ENCODE measurements at regions not wholly inside any gene's neighbourhood (a gene's known extent, or its start where the extent isn't known, plus 50 kb on each side); places are given as distances from the start of the nearest gene placed in this dataset.

GRCh38 chr5:39891376-39891775 lies 466.6 kb upstream of the DAB2 start:
- H3K27ac ChIP-seq (ENCODE audit: low read length) = no peak overlapping the region
- no peaks in the 10 kb centered on the region for H4K20me1 ChIP-seq (ENCODE audit: insufficient read depth, low read length)
- H3K9ac ChIP-seq (ENCODE audit: low read length) = no peak overlapping the region
- H3K4me3 ChIP-seq (ENCODE audit: low read length) = no peak overlapping the region
- peak overlapping the region; percentile 21 for H3K4me2 ChIP-seq (ENCODE audit: low read depth, low read length)
- H3F3A ChIP-seq (ENCODE audit: insufficient read depth, low read length) = no peaks in the 10 kb centered on the region
- TF ChIP-seq EZH2 (optimal IDR thresholded peaks at IDR 0.05; ENCODE audit: low read depth, low read length) (no peak), CTCF (IDR thresholded peaks at IDR 0.05; ENCODE audit: low read length) (no peak), EZH2phosphoT487 (IDR thresholded peaks at IDR 0.05; ENCODE audit: low read length) (no peak)
- H3K36me3 ChIP-seq (replicated peaks; ENCODE audit: insufficient read depth, low read length) = no peaks in the 10 kb centered on the region
- no peaks in the 10 kb centered on the region for H3K27me3 ChIP-seq (replicated peaks; ENCODE audit: insufficient read depth, low read length)
- H3K79me2 ChIP-seq (ENCODE audit: low read length) = no peaks in the 10 kb centered on the region
- no peaks in the 10 kb centered on the region for H3K9me3 ChIP-seq (replicated peaks; ENCODE audit: insufficient read depth, low read length)
- H3K4me1 ChIP-seq (ENCODE audit: low read length) = peaks cover 25% of the 10 kb centered on the region
- H2AFZ ChIP-seq (ENCODE audit: low read length) = peak overlapping the region; percentile 2; the same call in 1 of the 2 replicates
- DNase-seq = no peak
- H3K9me2 ChIP-seq (replicated peaks; ENCODE audit: insufficient read depth, low read length) = no peaks in the 10 kb centered on the region

- Histone ChIP-seq H3F3A (ENCODE audit: insufficient read depth, low read length) (no peaks in the 10 kb centered on the region), H3K4me2 (ENCODE audit: low read depth, low read length) (no peak overlapping the region), H3K9me3 (replicated peaks; ENCODE audit: insufficient read depth, low read length) (no peaks in the 10 kb centered on the region), H3K27ac (ENCODE audit: low read length) (no peak overlapping the region), H2AFZ (ENCODE audit: low read length) (no peak overlapping the region), H4K20me1 (ENCODE audit: insufficient read depth, low read length) (no peaks in the 10 kb centered on the region), H3K9me2 (replicated peaks; ENCODE audit: insufficient read depth, low read length) (no peaks in the 10 kb centered on the region), H3K27me3 (replicated peaks; ENCODE audit: insufficient read depth, low read length) (no peaks in the 10 kb centered on the region), H3K4me3 (ENCODE audit: low read length) (no peak overlapping the region), H3K79me2 (ENCODE audit: low read length) (no peaks in the 10 kb centered on the region), H3K9ac (ENCODE audit: low read length) (no peak overlapping the region), H3K4me1 (ENCODE audit: low read length) (no peaks in the 10 kb centered on the region), H3K36me3 (replicated peaks; ENCODE audit: insufficient read depth, low read length) (no peaks in the 10 kb centered on the region)
- TF ChIP-seq EZH2phosphoT487 (IDR thresholded peaks at IDR 0.05; ENCODE audit: low read length) (no peak), EZH2 (optimal IDR thresholded peaks at IDR 0.05; ENCODE audit: low read depth, low read length) (no peak), CTCF (IDR thresholded peaks at IDR 0.05; ENCODE audit: low read length) (no peak)
- DNase-seq = no peak
These were observed 456.2 kb upstream of the DAB2 start for GRCh38 chr5:39880985-39881384.

GRCh38 chr5:39877479-39877878 lies 452.7 kb upstream of the DAB2 start:
- Histone ChIP-seq H2AFZ (ENCODE audit: low read length) (no peak overlapping the region), H3K27ac (ENCODE audit: low read length) (no peak overlapping the region), H3K9me2 (replicated peaks; ENCODE audit: insufficient read depth, low read length) (no peaks in the 10 kb centered on the region), H3K4me2 (ENCODE audit: low read depth, low read length) (no peak overlapping the region), H3K9ac (ENCODE audit: low read length) (no peak overlapping the region), H3K9me3 (replicated peaks; ENCODE audit: insufficient read depth, low read length) (no peaks in the 10 kb centered on the region), H4K20me1 (ENCODE audit: insufficient read depth, low read length) (no peaks in the 10 kb centered on the region), H3K27me3 (replicated peaks; ENCODE audit: insufficient read depth, low read length) (no peaks in the 10 kb centered on the region), H3K4me3 (ENCODE audit: low read length) (no peak overlapping the region), H3F3A (ENCODE audit: insufficient read depth, low read length) (no peaks in the 10 kb centered on the region), H3K4me1 (ENCODE audit: low read length) (no peaks in the 10 kb centered on the region), H3K79me2 (ENCODE audit: low read length) (no peaks in the 10 kb centered on the region), H3K36me3 (replicated peaks; ENCODE audit: insufficient read depth, low read length) (no peaks in the 10 kb centered on the region)
- TF ChIP-seq EZH2 (optimal IDR thresholded peaks at IDR 0.05; ENCODE audit: low read depth, low read length) (no peak), CTCF (IDR thresholded peaks at IDR 0.05; ENCODE audit: low read length) (no peak), EZH2phosphoT487 (IDR thresholded peaks at IDR 0.05; ENCODE audit: low read length) (no peak)
- no peak for DNase-seq

Measured in MM.1S (cell line).